AG10803 (cell line): ENCODE measurements at regions not wholly inside any gene's neighbourhood (a gene's known extent, or its start where the extent isn't known, plus 50 kb on each side); places are given as distances from the start of the nearest gene placed in this dataset.
"Not testable (repeated sequence)": the region's sequence is repeated elsewhere in the genome, so short reads cannot be mapped to it uniquely, and the experiment has no call there.

Experiments used
- DNase-seq: peaks from one replicate; pipeline ENCODE4 v3.0.0; 2010; ENCODE audit warnings: low read depth
- H3K4me3 ChIP-seq: 2 replicates; pipeline ENCODE4 v1.5.1; 2011; ENCODE audit warnings: mild to moderate bottlenecking, low read length, control low read depth
- TF ChIP-seq, protein P1 (sequence below): conservative IDR thresholded peaks from 2 replicates; pipeline ENCODE4 v1.5.1; 2011; ENCODE audit warnings: mild to moderate bottlenecking, low read length, control low read depth, inconsistent platforms

DNA sequence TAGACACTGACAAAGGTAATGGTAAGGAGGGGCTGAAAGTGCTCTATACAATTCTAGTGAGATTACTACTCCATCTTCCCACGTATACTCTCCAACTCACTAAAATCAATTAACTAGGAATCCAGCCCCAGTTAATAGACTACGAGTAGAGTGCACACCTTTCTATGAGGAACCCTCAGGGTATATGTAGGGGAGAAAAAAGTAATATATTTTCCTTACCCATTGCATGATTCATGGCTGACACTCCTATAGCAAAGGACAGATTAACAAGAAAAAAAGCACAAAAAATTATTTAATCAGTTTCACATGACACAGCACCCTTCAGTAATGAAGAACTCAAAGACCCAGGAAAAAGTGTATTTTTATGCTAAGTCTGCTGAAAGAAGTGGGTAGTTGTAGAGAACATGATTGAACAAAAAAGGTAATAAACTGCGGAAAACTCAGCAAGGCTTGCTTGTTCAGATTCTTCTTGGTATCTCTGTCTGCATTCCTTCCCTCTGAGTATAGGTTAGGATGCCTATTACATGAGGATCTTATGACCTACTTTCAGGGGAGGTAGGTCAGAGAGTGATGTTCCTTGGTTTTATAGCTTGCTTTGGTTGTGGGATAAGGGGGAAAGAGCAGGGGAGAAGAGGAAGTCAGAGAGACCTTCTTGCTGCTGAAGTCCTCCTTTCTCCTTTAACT, 342.0 kb upstream of the DLGAP1 start:
- TF ChIP-seq, protein P1, sequence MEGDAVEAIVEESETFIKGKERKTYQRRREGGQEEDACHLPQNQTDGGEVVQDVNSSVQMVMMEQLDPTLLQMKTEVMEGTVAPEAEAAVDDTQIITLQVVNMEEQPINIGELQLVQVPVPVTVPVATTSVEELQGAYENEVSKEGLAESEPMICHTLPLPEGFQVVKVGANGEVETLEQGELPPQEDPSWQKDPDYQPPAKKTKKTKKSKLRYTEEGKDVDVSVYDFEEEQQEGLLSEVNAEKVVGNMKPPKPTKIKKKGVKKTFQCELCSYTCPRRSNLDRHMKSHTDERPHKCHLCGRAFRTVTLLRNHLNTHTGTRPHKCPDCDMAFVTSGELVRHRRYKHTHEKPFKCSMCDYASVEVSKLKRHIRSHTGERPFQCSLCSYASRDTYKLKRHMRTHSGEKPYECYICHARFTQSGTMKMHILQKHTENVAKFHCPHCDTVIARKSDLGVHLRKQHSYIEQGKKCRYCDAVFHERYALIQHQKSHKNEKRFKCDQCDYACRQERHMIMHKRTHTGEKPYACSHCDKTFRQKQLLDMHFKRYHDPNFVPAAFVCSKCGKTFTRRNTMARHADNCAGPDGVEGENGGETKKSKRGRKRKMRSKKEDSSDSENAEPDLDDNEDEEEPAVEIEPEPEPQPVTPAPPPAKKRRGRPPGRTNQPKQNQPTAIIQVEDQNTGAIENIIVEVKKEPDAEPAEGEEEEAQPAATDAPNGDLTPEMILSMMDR = no peak
- DNase-seq = no peak
- H3K4me3 ChIP-seq = no peak overlapping the region

DNA sequence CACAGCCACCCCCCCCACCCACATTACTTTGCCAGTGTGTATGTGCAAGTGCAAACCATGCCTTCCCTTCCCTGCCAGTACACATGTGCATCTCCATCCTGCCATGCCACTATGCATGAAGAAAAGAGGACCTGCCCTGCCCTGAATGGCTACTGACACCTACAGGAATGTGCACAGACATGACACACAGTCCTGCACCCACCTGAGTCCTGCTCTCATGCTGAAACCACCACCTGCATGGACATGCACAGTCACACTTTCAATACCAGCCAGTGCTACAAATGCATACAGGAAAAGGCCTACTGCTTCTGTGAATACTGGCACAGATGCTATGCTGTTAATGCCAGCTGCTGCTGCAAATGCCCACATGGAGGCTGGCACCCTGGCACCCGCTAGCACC, 334.4 kb upstream of the DLGAP1 start:
- DNase-seq = no peak
- TF ChIP-seq, protein P1 = no peak

DNA sequence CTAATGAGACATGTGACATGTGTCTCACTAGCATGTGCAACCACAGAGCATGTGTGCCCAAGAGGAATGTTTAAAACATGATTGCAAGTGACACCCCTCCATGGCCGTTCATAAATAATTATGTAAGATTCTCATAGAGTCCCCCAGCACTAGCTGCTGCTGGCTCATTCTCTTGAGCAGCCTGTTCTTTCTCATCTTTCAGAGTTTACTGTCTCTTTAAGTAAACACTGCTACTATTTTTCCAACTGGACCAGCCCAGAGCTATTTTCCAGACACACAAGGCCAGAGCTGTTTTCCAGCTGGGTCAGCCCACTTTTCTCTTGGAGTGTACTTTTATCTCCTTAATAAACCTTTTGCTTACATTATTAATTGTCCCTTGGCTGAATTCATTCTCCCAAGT, 326.8 kb upstream of the DLGAP1 start:
- no peak overlapping the region for H3K4me3 ChIP-seq
- no peak for DNase-seq
- TF ChIP-seq, protein P1 = no peak

More for the DNA sequence above, 334.4 kb upstream of the DLGAP1 start:
- no peak overlapping the region for H3K4me3 ChIP-seq

DNA sequence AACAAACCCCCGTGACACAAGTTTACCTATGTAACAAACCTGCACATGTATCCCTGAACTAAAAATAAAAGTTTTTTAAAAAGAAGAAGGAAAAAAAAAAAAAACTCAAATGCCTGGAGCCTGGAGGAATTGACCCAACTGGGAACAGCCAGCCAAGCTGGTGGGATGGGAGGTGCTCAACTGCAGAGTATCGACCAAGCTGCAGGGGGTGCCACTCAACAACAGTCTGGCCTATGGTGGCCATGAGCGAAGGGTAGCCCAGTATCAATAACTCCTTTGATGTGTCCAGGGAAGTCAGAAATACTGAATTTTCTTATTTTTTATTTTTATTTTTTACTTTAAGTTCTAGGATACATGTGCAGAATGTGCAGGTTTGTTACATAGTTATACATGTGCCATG, 310.3 kb upstream of the DLGAP1 start:
- TF ChIP-seq, protein P1 = no peak
- H3K4me3 ChIP-seq = no peak overlapping the region
- no peak for DNase-seq

DNA sequence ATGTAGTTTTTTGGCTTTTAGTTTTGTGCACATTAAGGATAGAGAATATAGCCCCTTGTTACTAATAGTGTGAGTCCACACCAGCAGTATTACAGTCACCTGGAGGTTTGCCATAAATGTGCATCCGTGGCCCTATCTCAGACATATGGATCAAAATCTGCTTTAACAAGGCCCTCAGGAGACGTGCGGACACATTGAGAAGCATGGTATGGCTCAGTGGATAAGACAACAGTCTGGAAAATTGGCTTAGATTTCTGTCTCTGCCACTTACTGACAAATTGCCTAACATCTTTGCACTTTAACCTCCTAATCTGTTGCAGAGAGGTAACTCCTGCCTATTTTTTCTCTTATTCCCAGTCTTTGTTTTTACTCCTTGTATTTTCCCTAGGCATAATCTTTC, 307.2 kb upstream of the DLGAP1 start:
- no peak for DNase-seq
- no peak overlapping the region for H3K4me3 ChIP-seq
- TF ChIP-seq, protein P1 = no peak

DNA sequence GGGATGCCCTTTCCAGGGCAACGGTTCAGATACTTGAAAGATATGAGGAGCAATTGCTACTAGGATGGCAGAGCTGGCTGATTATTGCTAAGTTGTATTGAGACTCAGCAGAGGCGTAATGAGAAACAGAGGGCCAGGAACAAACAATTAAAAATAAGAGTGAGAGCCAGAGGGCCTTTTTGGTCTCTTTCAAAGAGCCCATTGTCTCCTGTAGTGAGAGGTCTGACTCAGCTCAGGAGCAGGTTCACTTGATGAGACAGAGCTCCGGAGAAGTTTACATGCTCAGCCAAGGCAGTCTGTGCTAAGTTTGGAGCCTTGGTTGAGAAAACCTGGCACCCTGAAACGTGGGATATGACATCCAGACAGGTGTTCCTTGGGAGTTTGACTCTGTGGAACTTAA, 303.9 kb upstream of the DLGAP1 start:
- H3K4me3 ChIP-seq = no peak overlapping the region
- DNase-seq = no peak
- TF ChIP-seq, protein P1 = no peak

DNA sequence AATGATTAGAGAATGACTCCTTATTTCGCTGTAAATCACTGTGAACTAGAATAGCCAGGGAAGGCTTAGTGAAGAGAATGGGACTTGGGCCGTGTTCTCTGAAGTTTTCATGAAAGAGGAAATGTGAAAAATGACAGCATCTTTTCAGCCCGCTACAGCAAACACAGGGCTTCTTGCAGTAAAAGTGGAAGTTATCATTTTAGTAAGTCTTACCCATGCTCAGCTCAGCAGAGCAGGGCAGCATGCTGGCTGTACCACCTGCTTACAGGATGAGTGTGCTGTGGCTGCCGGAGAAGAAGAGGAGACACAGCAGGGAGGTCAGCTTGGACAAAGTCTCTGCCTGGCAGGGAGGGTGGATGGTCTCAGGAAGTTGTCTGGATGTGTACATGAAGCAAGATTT, 300.7 kb upstream of the DLGAP1 start:
- TF ChIP-seq, protein P1 = no peak
- DNase-seq = no peak
- H3K4me3 ChIP-seq = no peak overlapping the region

DNA sequence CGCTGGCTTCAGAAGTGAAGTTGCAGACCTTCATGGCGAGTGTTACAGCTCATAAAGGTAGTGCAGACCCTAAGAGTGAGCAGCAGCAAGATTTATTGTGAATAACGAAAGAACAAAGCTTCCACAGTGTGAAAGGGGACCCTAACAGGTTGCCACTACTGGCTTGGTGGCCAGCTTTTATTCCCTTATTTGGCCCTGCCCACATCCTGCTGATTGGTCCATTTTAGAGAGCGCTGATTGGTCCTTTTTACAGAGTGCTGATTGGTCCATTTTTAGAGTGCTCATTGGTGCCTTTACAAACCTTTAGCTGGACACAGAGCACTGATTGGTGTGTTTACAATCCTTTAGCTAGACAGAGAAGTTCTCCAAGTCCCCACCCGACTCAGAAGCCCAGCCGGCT, 298.0 kb upstream of the DLGAP1 start:
- DNase-seq, H3K4me3 ChIP-seq: not testable (repeated sequence)
